ENCODE measurements at regions not wholly inside any gene's neighbourhood (a gene's known extent, or its start where the extent isn't known, plus 50 kb on each side); places are given as distances from the start of the nearest gene placed in this dataset.

GRCh38 chr12:24730489-24730896, 218.4 kb downstream of the BCAT1 start:
- no peak for ATAC-seq (ENCODE audit: insufficient read depth, low FRiP score)
- no peaks in the 10 kb centered on the region for H3K27me3 ChIP-seq (ENCODE audit: control insufficient read depth in 3 of 3, insufficient read depth in 3 of 3, low read length in 2 of 3)
- no peak overlapping the region for H3K27ac ChIP-seq (ENCODE audit: low read depth in 1 of 2, low read length in 1 of 2)
- no peak for DNase-seq
- WGBS, 2 donors: 90 to 93% methylated on average over 1 of the region's 1 CpG
- H3K4me1 ChIP-seq (ENCODE audit: control insufficient read depth in 5 of 5, insufficient read depth in 5 of 5, low read length in 5 of 5): peaks cover 0 to 11% (median 0%) of the 10 kb centered on the region in 5 donors
- no peaks in the 10 kb centered on the region for H3K9me3 ChIP-seq (ENCODE audit: control insufficient read depth in 4 of 4, insufficient read depth in 3 of 4, low read length in 3 of 4)
- no peak overlapping the region for H3K4me3 ChIP-seq
- TF ChIP-seq CTCF (IDR thresholded peaks at IDR 0.05; ENCODE audit: control extremely low read depth, extremely low read depth): no peak
- H3K9ac ChIP-seq (ENCODE audit: insufficient read depth in 1 of 2, low read length in 2 of 2): no peak overlapping the region
- no peaks in the 10 kb centered on the region for H3K36me3 ChIP-seq (ENCODE audit: control insufficient read depth in 4 of 4, insufficient read depth in 4 of 4, low read length in 4 of 4)

GRCh38 chr12:24728826-24729225, 220.1 kb downstream of the BCAT1 start:
- no peak for TF ChIP-seq CTCF (IDR thresholded peaks at IDR 0.05; ENCODE audit: control extremely low read depth, extremely low read depth)
- Histone ChIP-seq H3K27me3 (ENCODE audit: control insufficient read depth in 3 of 3, insufficient read depth in 3 of 3, low read length in 2 of 3) (no peaks in the 10 kb centered on the region), H3K36me3 (ENCODE audit: control insufficient read depth in 4 of 4, insufficient read depth in 4 of 4, low read length in 4 of 4) (no peaks in the 10 kb centered on the region), H3K4me3 (no peak overlapping the region), H3K9me3 (ENCODE audit: control insufficient read depth in 4 of 4, insufficient read depth in 3 of 4, low read length in 3 of 4) (no peaks in the 10 kb centered on the region), H3K4me1 (ENCODE audit: control insufficient read depth in 5 of 5, insufficient read depth in 5 of 5, low read length in 5 of 5) (peaks cover 0 to 11% (median 0%) of the 10 kb centered on the region in 5 donors), H3K27ac (ENCODE audit: low read depth in 1 of 2, low read length in 1 of 2) (no peak overlapping the region), H3K9ac (ENCODE audit: insufficient read depth in 1 of 2, low read length in 2 of 2) (no peak overlapping the region)
- 94 to 95% methylated on average over 3 of the region's 3 CpGs for WGBS, 2 donors
- ATAC-seq (ENCODE audit: insufficient read depth, low FRiP score): no peak
- no peak for DNase-seq

GRCh38 chr12:24728366-24728765, 220.5 kb downstream of the BCAT1 start:
- no peaks in the 10 kb centered on the region for H3K9me3 ChIP-seq (ENCODE audit: control insufficient read depth in 4 of 4, insufficient read depth in 3 of 4, low read length in 3 of 4)
- H3K4me1 ChIP-seq (ENCODE audit: control insufficient read depth in 5 of 5, insufficient read depth in 5 of 5, low read length in 5 of 5): peaks cover 0 to 11% (median 0%) of the 10 kb centered on the region in 5 donors
- peak; percentile 36 for ATAC-seq (ENCODE audit: insufficient read depth, low FRiP score)

More at GRCh38 chr12:24728366-24728765, 220.5 kb downstream of the BCAT1 start:
- no peak overlapping the region for H3K9ac ChIP-seq (ENCODE audit: insufficient read depth in 1 of 2, low read length in 2 of 2)
- no peak overlapping the region for H3K27ac ChIP-seq (ENCODE audit: low read depth in 1 of 2, low read length in 1 of 2)
- H3K4me3 ChIP-seq: no peak overlapping the region
- no peaks in the 10 kb centered on the region for H3K36me3 ChIP-seq (ENCODE audit: control insufficient read depth in 4 of 4, insufficient read depth in 4 of 4, low read length in 4 of 4)
- no peaks in the 10 kb centered on the region for H3K27me3 ChIP-seq (ENCODE audit: control insufficient read depth in 3 of 3, insufficient read depth in 3 of 3, low read length in 2 of 3)
- no peak for TF ChIP-seq CTCF (IDR thresholded peaks at IDR 0.05; ENCODE audit: control extremely low read depth, extremely low read depth)
- DNase-seq: peak in 2 of 3 donors; percentile 54 to 67
